SJSA1 (cell line): ENCODE measurements at regions not wholly inside any gene's neighbourhood (a gene's known extent, or its start where the extent isn't known, plus 50 kb on each side); places are given as distances from the start of the nearest gene placed in this dataset.

ENCODE experiments used
- DNase-seq, 2 experiments: peaks; one replicate each; pipeline ENCODE4 v3.0.0-alpha.2; 2015 to 2020; ENCODE audit warnings: low spot score in 2 of 2, low read depth in 1 of 2
- H3K27ac ChIP-seq: fragments of 250-450 bp; sonication (Bioruptor Pico); 2 replicates; pipeline ENCODE4 v1.5.1; 2020; ENCODE audit warnings: mild to moderate bottlenecking, moderate library complexity
- H3K27me3 ChIP-seq: fragments of 250-450 bp; sonication (Bioruptor Pico); replicated peaks from 2 replicates; pipeline ENCODE4 v1.5.1; 2020; ENCODE audit warnings: mild to moderate bottlenecking, moderate library complexity
- H3K36me3 ChIP-seq: fragments of 250-450 bp; sonication (Bioruptor Pico); 2 replicates; pipeline ENCODE4 v1.5.1; 2020; ENCODE audit warnings: mild to moderate bottlenecking
- H3K4me1 ChIP-seq: fragments of 250-450 bp; sonication (Bioruptor Pico); replicated peaks from 2 replicates; pipeline ENCODE4 v1.6.1; 2021; ENCODE audit warnings: mild to moderate bottlenecking
- H3K4me3 ChIP-seq: fragments of 250-450 bp; sonication (Bioruptor Pico); 2 replicates; pipeline ENCODE4 v1.5.1; 2020; ENCODE audit warnings: mild to moderate bottlenecking
- H3K9me3 ChIP-seq: fragments of 250-450 bp; sonication (Bioruptor Pico); replicated peaks from 2 replicates; pipeline ENCODE4 v1.5.1; 2020; ENCODE audit warnings: mild to moderate bottlenecking

- H3K9me3 ChIP-seq, result no peaks in the 10 kb centered on the region
- H3K4me1 ChIP-seq, result no peaks in the 10 kb centered on the region
- H3K36me3 ChIP-seq, result no peaks in the 10 kb centered on the region
- H3K4me3 ChIP-seq, result no peak overlapping the region
- no peak for DNase-seq
- no peak overlapping the region for H3K27ac ChIP-seq
- H3K27me3 ChIP-seq, result no peaks in the 10 kb centered on the region; the same call in 1 of the 2 replicates
Observed at GRCh38 chr2:59008950-59009349, 767.8 kb upstream of the FANCL start.

- Histone ChIP-seq H3K4me1 (0 out of 2 replicates have a peak, but pooled peaks cover 4% of the 10 kb centered on the region), H3K36me3 (no peaks in the 10 kb centered on the region), H3K4me3 (no peak overlapping the region), H3K9me3 (no peaks in the 10 kb centered on the region), H3K27ac (no peak overlapping the region), H3K27me3 (no peaks in the 10 kb centered on the region; the same call in 1 of the 2 replicates)
- no peak for DNase-seq
Observed at GRCh38 chr2:59005836-59006615, 764.9 kb upstream of the FANCL start.

- Histone ChIP-seq H3K36me3 (no peaks in the 10 kb centered on the region), H3K4me1 (0 out of 2 replicates have a peak, but pooled peaks cover 4% of the 10 kb centered on the region), H3K27me3 (no peaks in the 10 kb centered on the region; the same call in 1 of the 2 replicates), H3K27ac (no peak overlapping the region), H3K4me3 (no peak overlapping the region), H3K9me3 (no peaks in the 10 kb centered on the region)
- no peak for DNase-seq
Observed at GRCh38 chr2:59004621-59005020, 763.5 kb upstream of the FANCL start.

- no peak for DNase-seq
- Histone ChIP-seq H3K9me3 (no peaks in the 10 kb centered on the region), H3K4me3 (no peak overlapping the region), H3K4me1 (0 out of 2 replicates have a peak, but pooled peaks cover 4% of the 10 kb centered on the region), H3K27ac (no peak overlapping the region), H3K36me3 (no peaks in the 10 kb centered on the region), H3K27me3 (no peaks in the 10 kb centered on the region)
Observed at GRCh38 chr2:59000796-59001195, 759.7 kb upstream of the FANCL start.

GRCh38 chr2:58992062-58992706 is 751.1 kb upstream of the FANCL start:
- no peaks in the 10 kb centered on the region for H3K4me1 ChIP-seq
- no peaks in the 10 kb centered on the region for H3K36me3 ChIP-seq
- H3K4me3 ChIP-seq, result no peak overlapping the region
- no peak for DNase-seq
- H3K27me3 ChIP-seq, result no peaks in the 10 kb centered on the region
- H3K27ac ChIP-seq, result no peak overlapping the region
- H3K9me3 ChIP-seq, result no peaks in the 10 kb centered on the region

- H3K4me3 ChIP-seq, result no peak overlapping the region
- no peaks in the 10 kb centered on the region for H3K27me3 ChIP-seq
- no peaks in the 10 kb centered on the region for H3K9me3 ChIP-seq
- no peaks in the 10 kb centered on the region for H3K36me3 ChIP-seq
- no peak overlapping the region for H3K27ac ChIP-seq
- DNase-seq, result no peak
- H3K4me1 ChIP-seq, result no peaks in the 10 kb centered on the region
Observed at GRCh38 chr2:58991357-58991756, 750.2 kb upstream of the FANCL start.

- no peaks in the 10 kb centered on the region for H3K36me3 ChIP-seq
Observed at GRCh38 chr2:58985541-58985940, 744.4 kb upstream of the FANCL start.

GRCh38 chr2:58984731-58985130 is 743.6 kb upstream of the FANCL start:
- DNase-seq, result no peak
- Histone ChIP-seq H3K4me3 (no peak overlapping the region), H3K9me3 (no peaks in the 10 kb centered on the region), H3K4me1 (no peaks in the 10 kb centered on the region), H3K27ac (no peak overlapping the region), H3K27me3 (no peaks in the 10 kb centered on the region), H3K36me3 (no peaks in the 10 kb centered on the region)

More at GRCh38 chr2:58985541-58985940, 744.4 kb upstream of the FANCL start:
- H3K4me1 ChIP-seq, result no peaks in the 10 kb centered on the region
- H3K9me3 ChIP-seq, result no peaks in the 10 kb centered on the region
- DNase-seq, result no peak
- H3K27me3 ChIP-seq, result no peaks in the 10 kb centered on the region
- no peak overlapping the region for H3K27ac ChIP-seq
- H3K4me3 ChIP-seq, result no peak overlapping the region

GRCh38 chr2:58983111-58983510 is 742.0 kb upstream of the FANCL start:
- Histone ChIP-seq H3K27me3 (no peaks in the 10 kb centered on the region), H3K4me1 (no peaks in the 10 kb centered on the region), H3K36me3 (no peaks in the 10 kb centered on the region), H3K27ac (no peak overlapping the region), H3K4me3 (no peak overlapping the region), H3K9me3 (no peaks in the 10 kb centered on the region)
- no peak for DNase-seq

GRCh38 chr2:58981237-58981636 is 740.1 kb upstream of the FANCL start:
- H3K27me3 ChIP-seq, result no peaks in the 10 kb centered on the region; the same call in 1 of the 2 replicates
- no peaks in the 10 kb centered on the region for H3K4me1 ChIP-seq
- H3K4me3 ChIP-seq, result no peak overlapping the region
- H3K27ac ChIP-seq, result no peak overlapping the region
- no peaks in the 10 kb centered on the region for H3K36me3 ChIP-seq
- H3K9me3 ChIP-seq, result no peaks in the 10 kb centered on the region
- no peak for DNase-seq

GRCh38 chr2:58976375-58977071 is 735.4 kb upstream of the FANCL start:
- H3K27ac ChIP-seq, result no peak overlapping the region
- no peak for DNase-seq
- no peaks in the 10 kb centered on the region; the same call in 1 of the 2 replicates for H3K27me3 ChIP-seq
- H3K36me3 ChIP-seq, result no peaks in the 10 kb centered on the region
- H3K4me1 ChIP-seq, result no peaks in the 10 kb centered on the region
- H3K4me3 ChIP-seq, result no peak overlapping the region
- H3K9me3 ChIP-seq, result no peaks in the 10 kb centered on the region

- no peak overlapping the region for H3K4me3 ChIP-seq
- H3K36me3 ChIP-seq, result no peaks in the 10 kb centered on the region
- DNase-seq, result no peak
- H3K9me3 ChIP-seq, result no peaks in the 10 kb centered on the region
- no peaks in the 10 kb centered on the region; the same call in 1 of the 2 replicates for H3K27me3 ChIP-seq
- no peaks in the 10 kb centered on the region for H3K4me1 ChIP-seq
- no peak overlapping the region for H3K27ac ChIP-seq
Observed at GRCh38 chr2:58974881-58975280, 733.8 kb upstream of the FANCL start.

- Histone ChIP-seq H3K36me3 (no peaks in the 10 kb centered on the region), H3K27me3 (no peaks in the 10 kb centered on the region; the same call in 1 of the 2 replicates), H3K9me3 (no peaks in the 10 kb centered on the region), H3K27ac (no peak overlapping the region), H3K4me3 (no peak overlapping the region), H3K4me1 (no peaks in the 10 kb centered on the region)
- DNase-seq, result no peak
Observed at GRCh38 chr2:58974426-58974825, 733.3 kb upstream of the FANCL start.

GRCh38 chr2:58973811-58974281 is 732.7 kb upstream of the FANCL start:
- Histone ChIP-seq H3K27ac (no peak overlapping the region), H3K36me3 (no peaks in the 10 kb centered on the region), H3K27me3 (no peaks in the 10 kb centered on the region; the same call in 1 of the 2 replicates), H3K4me3 (no peak overlapping the region), H3K4me1 (no peaks in the 10 kb centered on the region), H3K9me3 (no peaks in the 10 kb centered on the region)
- DNase-seq, result no peak
